Activated CD8-positive, alpha-beta T cell treated with anti-CD3 and anti-CD28 coated beads for 36 hours (primary cell): ENCODE measurements at regions not wholly inside any gene's neighbourhood (a gene's known extent, or its start where the extent isn't known, plus 50 kb on each side); places are given as distances from the start of the nearest gene placed in this dataset.

Source experiments
- ATAC-seq: fragments of 200-7000 bp; cut with Tn5 transposase; one replicate; pipeline ENCODE4 v1.10.0; 2021; ENCODE audit warnings: mild to moderate bottlenecking, moderate library complexity
- CTCF ChIA-PET: fragments of 350-600 bp; sonication (Branson Sonifier 250); formaldehyde crosslinking; loops from one replicate; lab custom pipeline; 2021; ENCODE audit warnings: antibody characterized with exemption; lab: Charles Lee
- POLR2A ChIA-PET: fragments of 350-600 bp; sonication (Branson Sonifier 250); formaldehyde crosslinking; loops from one replicate; lab custom pipeline; 2021; ENCODE audit warnings: antibody characterized with exemption; lab: Charles Lee
- DNase-seq: peaks from one replicate; pipeline ENCODE4 v3.0.0-alpha.2; 2020
- H3K27ac Mint-ChIP-seq: one replicate; pipeline ENCODE4 v1.8.0; 2021; ENCODE audit warnings: mild to moderate bottlenecking, mixed read lengths
- H3K27me3 Mint-ChIP-seq: one replicate; pipeline ENCODE4 v1.8.0; 2021; ENCODE audit warnings: mixed read lengths
- H3K36me3 Mint-ChIP-seq: one replicate; pipeline ENCODE4 v1.8.0; 2021; ENCODE audit warnings: low read depth, mixed read lengths
- H3K4me1 Mint-ChIP-seq: one replicate; pipeline ENCODE4 v1.8.0; 2021; ENCODE audit warnings: low read depth, mixed read lengths
- H3K4me3 Mint-ChIP-seq: one replicate; pipeline ENCODE4 v1.8.0; 2021; ENCODE audit warnings: mild to moderate bottlenecking, moderate library complexity, mixed read lengths
- H3K9me3 Mint-ChIP-seq: one replicate; pipeline ENCODE4 v1.8.0; 2021; ENCODE audit warnings: mixed read lengths
- intact Hi-C: fragments of 100-400 bp; cut with micrococcal nuclease; formaldehyde crosslinking; loops from one replicate; pipeline ENCODE4 v1.10.0; 2022
- TF ChIP-seq, protein P1 (sequence below): fragments of 200-600 bp; IDR thresholded peaks from one replicate; pipeline ENCODE4 v1.8.0; 2022; ENCODE audit warnings: antibody characterized with exemption, mild to moderate bottlenecking

DNA sequence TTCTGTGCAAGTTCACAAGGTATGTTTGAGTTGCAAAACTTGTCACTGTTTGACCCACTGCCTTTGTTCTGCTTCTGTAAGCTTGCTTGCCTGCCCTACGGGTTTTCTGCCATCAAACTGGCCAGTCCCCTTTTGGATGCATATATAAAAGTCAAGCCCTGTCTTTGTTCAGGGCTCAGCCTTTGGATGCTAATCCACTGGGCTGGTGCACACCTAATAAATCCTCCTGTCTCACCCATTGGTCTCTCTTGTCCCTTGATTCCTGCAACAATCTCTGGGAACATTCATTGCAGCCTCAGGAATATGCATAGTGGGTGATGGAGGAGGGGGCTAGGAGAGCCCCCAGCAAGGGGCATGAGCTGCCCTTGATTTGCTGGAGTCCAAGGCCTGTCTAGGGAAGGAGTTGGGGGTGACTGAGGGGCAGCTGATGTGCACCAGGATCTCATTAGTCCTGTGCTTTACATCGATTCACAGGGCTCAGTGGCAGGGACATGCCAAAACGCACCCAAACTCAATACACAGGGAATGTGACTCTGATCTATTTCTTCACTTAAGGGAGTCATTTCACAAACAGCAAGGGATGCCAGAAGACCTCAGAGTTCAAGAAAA lies 225.4 kb upstream of the NLRP1 start:
- POLR2A ChIA-PET, result no interaction called here
- TF ChIP-seq, protein P1, sequence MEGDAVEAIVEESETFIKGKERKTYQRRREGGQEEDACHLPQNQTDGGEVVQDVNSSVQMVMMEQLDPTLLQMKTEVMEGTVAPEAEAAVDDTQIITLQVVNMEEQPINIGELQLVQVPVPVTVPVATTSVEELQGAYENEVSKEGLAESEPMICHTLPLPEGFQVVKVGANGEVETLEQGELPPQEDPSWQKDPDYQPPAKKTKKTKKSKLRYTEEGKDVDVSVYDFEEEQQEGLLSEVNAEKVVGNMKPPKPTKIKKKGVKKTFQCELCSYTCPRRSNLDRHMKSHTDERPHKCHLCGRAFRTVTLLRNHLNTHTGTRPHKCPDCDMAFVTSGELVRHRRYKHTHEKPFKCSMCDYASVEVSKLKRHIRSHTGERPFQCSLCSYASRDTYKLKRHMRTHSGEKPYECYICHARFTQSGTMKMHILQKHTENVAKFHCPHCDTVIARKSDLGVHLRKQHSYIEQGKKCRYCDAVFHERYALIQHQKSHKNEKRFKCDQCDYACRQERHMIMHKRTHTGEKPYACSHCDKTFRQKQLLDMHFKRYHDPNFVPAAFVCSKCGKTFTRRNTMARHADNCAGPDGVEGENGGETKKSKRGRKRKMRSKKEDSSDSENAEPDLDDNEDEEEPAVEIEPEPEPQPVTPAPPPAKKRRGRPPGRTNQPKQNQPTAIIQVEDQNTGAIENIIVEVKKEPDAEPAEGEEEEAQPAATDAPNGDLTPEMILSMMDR, result no peak
- peaks cover 16% of the 10 kb centered on the region for H3K9me3 Mint-ChIP-seq
- peaks cover 10% of the 10 kb centered on the region for H3K27me3 Mint-ChIP-seq
- intact Hi-C loops, result no loop called here
- no peaks in the 10 kb centered on the region for H3K4me1 Mint-ChIP-seq
- CTCF ChIA-PET, result no interaction called here
- DNase-seq (no peak), ATAC-seq (no peak)
- no peaks in the 10 kb centered on the region for H3K36me3 Mint-ChIP-seq
- H3K27ac Mint-ChIP-seq, result no peak overlapping the region
- no peak overlapping the region for H3K4me3 Mint-ChIP-seq

DNA sequence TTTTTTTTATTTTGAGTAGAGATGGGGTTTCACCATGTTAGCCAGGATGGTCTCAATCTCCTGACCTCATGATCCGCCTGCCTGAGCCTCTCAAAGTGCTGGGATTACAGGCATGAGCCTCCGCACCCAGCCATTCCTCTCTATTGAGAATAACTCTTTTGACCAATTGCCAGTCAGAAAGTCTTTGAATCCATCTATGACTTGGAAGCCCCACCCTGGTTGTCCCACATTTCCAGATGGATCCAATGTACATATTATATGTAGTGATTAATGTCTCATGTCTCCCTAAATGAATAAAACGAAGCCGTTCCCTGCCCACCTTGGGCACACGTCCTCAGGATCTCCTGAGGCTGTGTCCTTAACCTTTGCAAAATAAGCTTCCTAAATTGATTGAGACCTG lies 228.3 kb upstream of the NLRP1 start:
- H3K4me3 Mint-ChIP-seq, result no peak overlapping the region
- CTCF ChIA-PET, result no interaction called here

DNA sequence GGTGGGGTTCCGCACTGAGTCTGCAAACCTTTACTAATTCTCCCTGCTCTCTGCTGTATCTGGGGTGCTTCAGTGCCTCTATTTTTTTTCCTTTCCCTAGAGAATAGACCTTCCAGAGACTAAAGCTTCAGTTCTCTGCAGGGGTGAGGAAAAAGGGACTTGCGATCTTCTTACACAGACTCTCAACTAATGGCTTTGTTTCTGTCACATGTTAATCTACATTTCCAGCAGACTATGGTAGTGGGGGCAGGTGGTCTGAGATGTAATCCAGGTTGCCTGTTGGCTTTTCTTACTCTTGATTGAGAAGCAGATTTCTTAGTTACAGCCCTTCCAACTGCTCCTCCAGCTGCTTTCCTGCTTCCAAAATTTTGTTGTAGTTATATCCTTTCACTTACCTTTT lies 229.0 kb upstream of the NLRP1 start:
- Mint-ChIP-seq H3K27ac (no peak overlapping the region), H3K9me3 (peaks cover 16% of the 10 kb centered on the region), H3K4me3 (no peak overlapping the region), H3K27me3 (peaks cover 12% of the 10 kb centered on the region), H3K4me1 (no peaks in the 10 kb centered on the region), H3K36me3 (no peaks in the 10 kb centered on the region)
- no peak for ATAC-seq
- DNase-seq, result no peak
- ChIA-PET POLR2A (no interaction called here), CTCF (no interaction called here)
- TF ChIP-seq, protein P1, result no peak
- intact Hi-C loops, result no loop called here

More for the DNA sequence above, 228.3 kb upstream of the NLRP1 start:
- Mint-ChIP-seq H3K27ac (no peak overlapping the region), H3K4me1 (no peaks in the 10 kb centered on the region), H3K9me3 (peaks cover 16% of the 10 kb centered on the region), H3K36me3 (no peaks in the 10 kb centered on the region), H3K27me3 (peaks cover 10% of the 10 kb centered on the region)
- DNase-seq (no peak), ATAC-seq (no peak)
- TF ChIP-seq, protein P1, result no peak
- intact Hi-C loops, result no loop called here
- POLR2A ChIA-PET, result no interaction called here

DNA sequence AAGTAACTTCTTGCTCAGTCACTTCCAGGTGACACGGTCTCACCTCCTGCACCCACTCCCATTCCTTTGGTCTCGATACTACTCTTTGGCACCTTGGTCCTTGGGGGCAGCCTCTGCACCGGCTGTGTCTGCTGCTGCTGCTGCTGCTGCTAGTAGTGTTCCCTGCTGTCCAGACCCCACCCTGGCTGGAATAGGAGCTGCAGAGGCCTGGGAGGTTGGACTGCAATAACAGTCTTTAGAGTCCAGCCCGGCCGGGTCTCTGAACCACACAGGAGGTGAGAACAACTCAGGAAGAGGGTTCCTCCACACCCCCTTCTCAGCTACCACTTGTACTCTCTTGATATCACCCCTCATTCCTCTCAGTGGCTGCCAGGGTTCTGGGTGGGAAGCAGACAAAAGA lies 231.1 kb upstream of the NLRP1 start:
- TF ChIP-seq, protein P1, result no peak
- no peak for DNase-seq
- intact Hi-C loops, result no loop called here
- POLR2A ChIA-PET, result no interaction called here
- Mint-ChIP-seq H3K4me1 (no peaks in the 10 kb centered on the region), H3K36me3 (no peaks in the 10 kb centered on the region), H3K9me3 (peaks cover 14% of the 10 kb centered on the region), H3K4me3 (no peak overlapping the region), H3K27me3 (peaks cover 16% of the 10 kb centered on the region), H3K27ac (no peak overlapping the region)
- CTCF ChIA-PET, result no interaction called here
- ATAC-seq, result no peak

DNA sequence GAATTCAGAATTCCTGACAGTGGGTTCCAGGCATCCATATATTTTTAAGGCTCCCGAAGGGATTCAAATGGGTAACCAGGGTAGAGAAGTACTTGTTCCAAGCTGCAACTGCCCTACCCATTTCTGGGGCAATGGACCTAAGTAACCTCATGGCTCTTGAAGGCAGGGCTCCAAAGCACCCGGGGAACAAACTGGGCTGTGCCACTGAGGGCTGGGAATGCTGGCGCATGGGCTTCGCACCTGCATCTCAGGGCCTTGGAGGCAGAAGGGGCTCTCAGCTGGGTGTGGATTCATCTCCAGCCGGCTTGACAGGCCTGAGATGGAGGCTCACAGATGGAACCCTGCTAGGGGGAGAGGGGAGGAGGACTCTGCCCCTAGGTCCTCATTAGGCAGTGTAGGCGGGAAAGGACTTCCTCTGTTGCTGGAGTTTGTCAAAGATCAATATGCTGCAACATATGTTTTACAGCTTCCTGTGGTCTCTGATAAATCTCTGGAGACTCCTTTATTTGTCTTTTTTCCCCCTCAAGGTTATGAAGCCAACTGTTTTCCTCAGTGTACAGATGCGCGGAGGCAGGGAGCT lies 232.3 kb upstream of the NLRP1 start:
- H3K9me3 Mint-ChIP-seq, result peaks cover 7% of the 10 kb centered on the region
- H3K27me3 Mint-ChIP-seq, result peaks cover 16% of the 10 kb centered on the region

More for the DNA sequence above, 232.3 kb upstream of the NLRP1 start:
- no peak for DNase-seq
- no peak for ATAC-seq
- intact Hi-C loops, result no loop called here
- H3K4me1 Mint-ChIP-seq, result no peaks in the 10 kb centered on the region
- TF ChIP-seq, protein P1, result no peak
- no peak overlapping the region for H3K4me3 Mint-ChIP-seq
- H3K36me3 Mint-ChIP-seq, result no peaks in the 10 kb centered on the region
- CTCF ChIA-PET, result no interaction called here
- POLR2A ChIA-PET, result no interaction called here
- no peak overlapping the region for H3K27ac Mint-ChIP-seq
